Effector memory CD4-positive, alpha-beta T cell (primary cell): ENCODE measurements at regions not wholly inside any gene's neighbourhood (a gene's known extent, or its start where the extent isn't known, plus 50 kb on each side); places are given as distances from the start of the nearest gene placed in this dataset.

Experiments used
- DNase-seq, 3 donors: peaks; one replicate each; pipeline ENCODE4 v3.0.0-alpha.2; 2020
- H3K27ac ChIP-seq: 2 replicates; pipeline ENCODE4 v1.7.0; 2013; ENCODE audit warnings: mild to moderate bottlenecking, low read length, moderate library complexity; ENCODE audit not compliant: insufficient read depth, poor library complexity, severe bottlenecking
- H3K27me3 ChIP-seq: replicated peaks from 2 replicates; pipeline ENCODE4 v1.7.0; 2013; ENCODE audit warnings: mild to moderate bottlenecking, low read length; ENCODE audit not compliant: insufficient read depth, control insufficient read depth, poor library complexity, severe bottlenecking
- H3K36me3 ChIP-seq: 2 replicates; pipeline ENCODE4 v1.7.0; 2013; ENCODE audit warnings: mild to moderate bottlenecking, low read length, moderate library complexity; ENCODE audit not compliant: control insufficient read depth, insufficient read depth
- H3K4me1 ChIP-seq: 2 replicates; pipeline ENCODE4 v1.7.0; 2013; ENCODE audit warnings: low read length, mild to moderate bottlenecking; ENCODE audit not compliant: control insufficient read depth, insufficient read depth, poor library complexity, severe bottlenecking
- H3K4me3 ChIP-seq: 2 replicates; pipeline ENCODE4 v1.7.0; 2013; ENCODE audit warnings: low read length, low read depth, mild to moderate bottlenecking; ENCODE audit not compliant: insufficient read depth, poor library complexity, severe bottlenecking
- H3K9me3 ChIP-seq: 2 replicates; pipeline ENCODE4 v1.7.0; 2013; ENCODE audit warnings: mild to moderate bottlenecking, low read length, moderate library complexity; ENCODE audit not compliant: control insufficient read depth

GRCh38 chr10:4692206-4692605 lies 133.8 kb upstream of the AKR1E2 start:
- Histone ChIP-seq H3K27me3 (no peaks in the 10 kb centered on the region), H3K4me1 (no peaks in the 10 kb centered on the region), H3K9me3 (no peaks in the 10 kb centered on the region), H3K27ac (no peak overlapping the region), H3K36me3 (no peaks in the 10 kb centered on the region), H3K4me3 (no peak overlapping the region)
- DNase-seq = no peak

- Histone ChIP-seq H3K9me3 (no peaks in the 10 kb centered on the region), H3K36me3 (no peaks in the 10 kb centered on the region), H3K27me3 (no peaks in the 10 kb centered on the region), H3K4me1 (no peaks in the 10 kb centered on the region), H3K27ac (no peak overlapping the region), H3K4me3 (no peak overlapping the region)
- DNase-seq = no peak
Measured at GRCh38 chr10:4691776-4692175, 134.2 kb upstream of the AKR1E2 start.

GRCh38 chr10:4691301-4691700 lies 134.7 kb upstream of the AKR1E2 start:
- Histone ChIP-seq H3K4me1 (no peaks in the 10 kb centered on the region), H3K27ac (no peak overlapping the region), H3K4me3 (no peak overlapping the region), H3K27me3 (no peaks in the 10 kb centered on the region), H3K36me3 (no peaks in the 10 kb centered on the region), H3K9me3 (no peaks in the 10 kb centered on the region)
- DNase-seq = no peak

GRCh38 chr10:4688601-4689000 lies 137.4 kb upstream of the AKR1E2 start:
- H3K4me3 ChIP-seq = no peak overlapping the region
- no peak overlapping the region for H3K27ac ChIP-seq
- no peaks in the 10 kb centered on the region for H3K4me1 ChIP-seq
- DNase-seq = no peak
- H3K27me3 ChIP-seq = no peaks in the 10 kb centered on the region
- H3K36me3 ChIP-seq = no peaks in the 10 kb centered on the region
- no peaks in the 10 kb centered on the region for H3K9me3 ChIP-seq

- Histone ChIP-seq H3K4me1 (no peaks in the 10 kb centered on the region), H3K36me3 (no peaks in the 10 kb centered on the region), H3K4me3 (no peak overlapping the region), H3K27me3 (no peaks in the 10 kb centered on the region), H3K27ac (no peak overlapping the region), H3K9me3 (no peaks in the 10 kb centered on the region)
- no peak for DNase-seq
Measured at GRCh38 chr10:4688168-4688567, 137.8 kb upstream of the AKR1E2 start.

GRCh38 chr10:4687397-4687796 lies 138.6 kb upstream of the AKR1E2 start:
- Histone ChIP-seq H3K4me1 (no peaks in the 10 kb centered on the region), H3K36me3 (no peaks in the 10 kb centered on the region), H3K4me3 (no peak overlapping the region), H3K27me3 (no peaks in the 10 kb centered on the region), H3K27ac (no peak overlapping the region), H3K9me3 (no peaks in the 10 kb centered on the region)
- DNase-seq = no peak

- H3K4me3 ChIP-seq = no peak overlapping the region
- H3K9me3 ChIP-seq = no peaks in the 10 kb centered on the region
- H3K4me1 ChIP-seq = no peaks in the 10 kb centered on the region
- no peak for DNase-seq
- no peaks in the 10 kb centered on the region for H3K27me3 ChIP-seq
- no peak overlapping the region for H3K27ac ChIP-seq
- H3K36me3 ChIP-seq = no peaks in the 10 kb centered on the region
Measured at GRCh38 chr10:4686644-4686996, 139.4 kb upstream of the AKR1E2 start.

- H3K4me3 ChIP-seq = no peak overlapping the region
- H3K27ac ChIP-seq = no peak overlapping the region
- H3K4me1 ChIP-seq = no peaks in the 10 kb centered on the region
- H3K36me3 ChIP-seq = no peaks in the 10 kb centered on the region
- no peaks in the 10 kb centered on the region for H3K9me3 ChIP-seq
- H3K27me3 ChIP-seq = no peaks in the 10 kb centered on the region
- DNase-seq = no peak
Measured at GRCh38 chr10:4685904-4686643, 139.9 kb upstream of the AKR1E2 start.

GRCh38 chr10:4685491-4685890 lies 140.5 kb upstream of the AKR1E2 start:
- H3K4me3 ChIP-seq = no peak overlapping the region
- DNase-seq = no peak
- no peaks in the 10 kb centered on the region for H3K36me3 ChIP-seq
- no peaks in the 10 kb centered on the region for H3K4me1 ChIP-seq
- H3K27me3 ChIP-seq = no peaks in the 10 kb centered on the region
- H3K9me3 ChIP-seq = no peaks in the 10 kb centered on the region
- H3K27ac ChIP-seq = no peak overlapping the region

GRCh38 chr10:4684434-4684833 lies 141.6 kb upstream of the AKR1E2 start:
- no peak overlapping the region for H3K4me3 ChIP-seq
- no peak overlapping the region for H3K27ac ChIP-seq
- DNase-seq = no peak
- H3K4me1 ChIP-seq = no peaks in the 10 kb centered on the region
- H3K9me3 ChIP-seq = no peaks in the 10 kb centered on the region
- no peaks in the 10 kb centered on the region for H3K36me3 ChIP-seq
- H3K27me3 ChIP-seq = no peaks in the 10 kb centered on the region
